D721Med (cell line): ENCODE measurements at regions not wholly inside any gene's neighbourhood (a gene's known extent, or its start where the extent isn't known, plus 50 kb on each side); places are given as distances from the start of the nearest gene placed in this dataset.

ENCODE experiments used
- DNase-seq: peaks from one replicate; pipeline ENCODE4 v3.0.0; 2011; ENCODE audit warnings: low spot score; ENCODE audit not compliant: insufficient read length
- FAIRE-seq: peaks from 2 replicates; lab custom pipeline; 2011; peaks lifted over from hg19 to GRCh38; lab: Jason Lieb, UNC
- CTCF ChIP-seq: IDR thresholded peaks from 2 replicates; pipeline ENCODE4 v1.5.1; 2012; ENCODE audit warnings: mild to moderate bottlenecking, control low read depth; ENCODE audit not compliant: insufficient read depth; ENCODE audit errors: missing control alignments

GRCh38 chr4:164550989-164551712 is 202.8 kb upstream of the SMIM31 start:
- FAIRE-seq (no peak), DNase-seq (no peak)
- TF ChIP-seq CTCF, result no peak

GRCh38 chr4:164551713-164552040 is 202.3 kb upstream of the SMIM31 start:
- FAIRE-seq, result no peak
- no peak for TF ChIP-seq CTCF
- DNase-seq, result no peak

DNA sequence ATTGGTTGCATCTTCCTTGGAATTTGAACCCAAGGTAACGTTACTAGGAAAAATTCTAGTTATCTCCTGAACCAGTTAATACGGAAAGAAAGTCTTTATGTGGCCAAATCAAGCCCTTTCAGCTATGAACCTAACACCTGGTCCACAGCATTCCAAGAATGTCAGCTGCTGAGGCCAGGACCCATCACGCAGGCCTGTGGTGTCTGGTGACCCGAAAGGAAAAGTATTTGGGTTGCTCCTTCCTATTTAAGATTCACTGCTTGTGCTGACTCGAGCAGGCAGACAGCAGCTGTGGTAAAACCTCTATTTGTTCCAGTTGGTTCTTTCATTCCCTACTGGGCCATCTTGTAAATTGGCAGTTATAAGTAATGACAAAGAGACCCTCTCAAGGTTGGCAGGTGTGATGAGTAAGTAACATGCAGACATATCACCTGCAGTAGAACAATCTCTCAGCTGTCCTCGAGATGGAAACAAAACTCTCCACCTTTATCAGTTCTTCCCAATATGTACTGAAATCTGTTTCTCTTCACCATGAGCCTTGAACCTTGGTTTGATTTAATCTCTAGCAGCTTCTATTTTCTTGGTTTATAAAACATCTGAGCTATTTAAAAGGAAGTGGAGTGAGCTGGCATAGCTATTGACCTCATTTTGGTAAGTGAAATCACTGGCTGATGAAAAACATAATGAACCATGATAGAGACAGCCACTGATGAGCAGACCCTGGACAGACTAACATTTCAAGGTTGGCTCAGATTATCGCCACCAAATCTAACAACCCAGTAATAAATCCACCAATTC is 182.1 kb upstream of the SMIM31 start:
- DNase-seq, result no peak
- no peak for FAIRE-seq
- TF ChIP-seq CTCF, result no peak

- no peak for FAIRE-seq
- DNase-seq, result no peak
- TF ChIP-seq CTCF, result no peak
Observed at GRCh38 chr4:164572877-164573279, 181.1 kb upstream of the SMIM31 start.

DNA sequence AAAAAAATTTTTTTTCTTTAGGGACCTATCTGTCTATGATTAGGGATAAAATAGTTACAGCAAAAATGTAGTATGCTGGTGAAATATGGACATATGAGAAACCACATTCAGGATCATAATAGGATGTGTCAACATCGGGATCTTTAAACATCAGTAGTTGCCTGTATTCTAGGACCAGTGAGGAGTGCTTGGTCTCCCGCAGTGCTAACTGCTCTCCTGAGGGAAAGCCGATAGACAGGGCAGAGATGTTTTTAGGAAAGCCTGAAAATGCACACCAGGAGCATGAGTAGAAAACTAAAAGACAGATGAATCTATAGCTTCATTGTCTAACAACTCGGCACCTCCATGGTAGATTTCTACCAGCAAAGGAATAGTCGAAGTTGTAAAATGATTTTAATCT is 178.1 kb upstream of the SMIM31 start:
- no peak for TF ChIP-seq CTCF
- no peak for DNase-seq
- no peak for FAIRE-seq

DNA sequence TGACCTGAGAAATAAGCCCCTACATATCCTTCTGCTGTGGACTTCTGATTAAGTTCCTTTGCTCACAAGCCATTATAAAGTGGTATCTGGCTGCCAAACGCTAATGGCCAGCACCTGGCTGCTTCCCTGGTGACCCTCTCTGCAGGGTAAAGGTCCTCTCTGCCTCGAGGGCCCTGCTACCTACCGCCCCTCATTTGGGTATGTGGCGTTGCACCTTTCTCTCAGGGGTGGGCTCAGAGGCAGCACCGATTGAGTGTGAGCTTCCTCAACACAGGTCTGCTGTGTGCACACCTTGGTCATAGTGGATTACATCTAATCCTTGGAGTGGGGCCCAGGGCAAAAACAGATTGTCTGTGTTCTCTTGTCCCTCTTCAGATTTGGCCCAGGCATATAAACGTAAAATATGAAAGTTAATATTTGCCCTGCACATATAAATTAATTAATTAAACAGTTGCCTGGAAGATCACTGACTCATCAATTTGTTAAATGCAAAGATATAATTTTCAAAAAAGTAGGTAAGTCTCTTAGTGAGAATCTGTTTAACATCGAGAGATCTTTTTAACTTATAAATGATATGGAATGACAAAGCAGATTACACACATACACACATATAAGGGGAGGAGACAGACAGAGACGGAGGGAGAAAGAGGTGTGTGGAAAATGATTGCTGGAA is 174.5 kb upstream of the SMIM31 start:
- FAIRE-seq (no peak), DNase-seq (no peak)
- TF ChIP-seq CTCF, result no peak
